Liver (tissue), 8 donors: ENCODE measurements at regions not wholly inside any gene's neighbourhood (a gene's known extent, or its start where the extent isn't known, plus 50 kb on each side); places are given as distances from the start of the nearest gene placed in this dataset.
A peak's percentile ranks its signal among the peaks of the same experiment; 100 is the strongest.

Experiments used
- DNase-seq: peaks from one replicate; pipeline ENCODE4 v3.0.0-alpha.2; 2017; ENCODE audit warnings: low spot score
- H3K27ac ChIP-seq, 2 donors: one replicate each; pipeline ENCODE4 v1.7.0; 2013; ENCODE audit warnings: inconsistent platforms in 2 of 2, low read length in 2 of 2, control low read depth in 1 of 2, low read depth in 1 of 2, mild to moderate bottlenecking in 1 of 2
- H3K27me3 ChIP-seq, 4 donors: one replicate each; pipeline versions ENCODE4 v1.6.1 to v1.7.0; 2013; ENCODE audit warnings: low read length in 3 of 4, inconsistent platforms in 1 of 4, mild to moderate bottlenecking in 1 of 4, moderate library complexity in 1 of 4; ENCODE audit not compliant: control insufficient read depth in 4 of 4, insufficient read depth in 4 of 4
- H3K36me3 ChIP-seq, 4 donors: one replicate each; pipeline versions ENCODE4 v1.6.1 to v1.7.0; 2013; ENCODE audit warnings: low read length in 3 of 4, mild to moderate bottlenecking in 3 of 4, low read depth in 1 of 4, moderate library complexity in 1 of 4; ENCODE audit not compliant: control insufficient read depth in 4 of 4, insufficient read depth in 3 of 4
- H3K4me1 ChIP-seq, 4 donors: one replicate each; pipeline versions ENCODE4 v1.6.1 to v1.7.0; 2013; ENCODE audit warnings: low read length in 3 of 4, mild to moderate bottlenecking in 3 of 4, moderate library complexity in 1 of 4; ENCODE audit not compliant: control insufficient read depth in 4 of 4, insufficient read depth in 4 of 4
- H3K4me3 ChIP-seq, 3 donors: one replicate each; pipeline versions ENCODE4 v1.6.1 to v1.7.0; 2013; ENCODE audit warnings: low read length in 3 of 3, control low read depth in 1 of 3, low read depth in 1 of 3, mild to moderate bottlenecking in 1 of 3
- H3K9ac ChIP-seq, 2 donors: one replicate each; pipeline ENCODE4 v1.7.0; 2013; ENCODE audit warnings: low read length in 2 of 2, mild to moderate bottlenecking in 2 of 2, moderate library complexity in 2 of 2, control low read depth in 1 of 2, low read depth in 1 of 2
- H3K9me3 ChIP-seq, 4 donors: one replicate each; pipeline versions ENCODE4 v1.6.1 to v1.7.0; 2013; ENCODE audit warnings: low read length in 3 of 4; ENCODE audit not compliant: control insufficient read depth in 4 of 4
- CTCF ChIP-seq: fragments of 150-350 bp; IDR thresholded peaks from 2 replicates; pipeline ENCODE4 v1.5.1; 2017; ENCODE audit warnings: improper control_type of control experiment, low read depth, low read length; ENCODE audit not compliant: missing input control
- EGR1 ChIP-seq, 2 donors: IDR thresholded peaks; 2 replicates each; pipeline ENCODE4 v1.6.1; 2016 to 2018; ENCODE audit warnings: antibody characterized with exemption in 2 of 2, low read depth in 2 of 2
- FOXA1 ChIP-seq: IDR thresholded peaks from 2 replicates; pipeline ENCODE4 v1.6.1; 2016; ENCODE audit warnings: antibody characterized with exemption
- FOXA2 ChIP-seq: IDR thresholded peaks from 2 replicates; pipeline ENCODE4 v1.6.1; 2016; ENCODE audit warnings: antibody characterized with exemption
- GABPA ChIP-seq, 2 donors: IDR thresholded peaks in 1 of 2; conservative IDR thresholded peaks in 1 of 2; 2 replicates each; pipeline ENCODE4 v1.6.1; 2016; ENCODE audit warnings: antibody characterized with exemption in 2 of 2, mild to moderate bottlenecking in 1 of 2, moderate library complexity in 1 of 2
- HNF4A ChIP-seq, 2 donors: conservative IDR thresholded peaks; 2 replicates each; pipeline ENCODE4 v1.6.1; 2016; ENCODE audit warnings: antibody characterized with exemption in 2 of 2, mild to moderate bottlenecking in 2 of 2
- HNF4G ChIP-seq: IDR thresholded peaks from 2 replicates; pipeline ENCODE4 v1.6.1; 2016; ENCODE audit warnings: antibody characterized with exemption
- JUND ChIP-seq, 2 donors: IDR thresholded peaks; 2 replicates each; pipeline ENCODE4 v1.6.1; 2016; ENCODE audit warnings: antibody characterized with exemption in 2 of 2
- MAX ChIP-seq: IDR thresholded peaks from 2 replicates; pipeline ENCODE4 v1.6.1; 2016; ENCODE audit warnings: antibody characterized with exemption
- NR2F2 ChIP-seq: IDR thresholded peaks from 2 replicates; pipeline ENCODE4 v1.6.1; 2016; ENCODE audit warnings: antibody characterized with exemption
- RAD21 ChIP-seq, 2 donors: IDR thresholded peaks; 2 replicates each; pipeline ENCODE4 v1.6.1; 2016; ENCODE audit warnings: antibody characterized with exemption in 2 of 2, mild to moderate bottlenecking in 2 of 2
- REST ChIP-seq: IDR thresholded peaks from 2 replicates; pipeline ENCODE4 v1.6.1; 2016; ENCODE audit warnings: antibody characterized with exemption, mild to moderate bottlenecking
- RXRA ChIP-seq, 2 donors: IDR thresholded peaks; 2 replicates each; pipeline ENCODE4 v1.6.1; 2017 to 2018; ENCODE audit warnings: antibody characterized with exemption in 2 of 2, mild to moderate bottlenecking in 1 of 2
- SP1 ChIP-seq: IDR thresholded peaks from 2 replicates; pipeline ENCODE4 v1.6.1; 2018; ENCODE audit warnings: antibody characterized with exemption, mild to moderate bottlenecking
- TAF1 ChIP-seq: conservative IDR thresholded peaks from 2 replicates; pipeline ENCODE4 v1.6.1; 2016; ENCODE audit warnings: antibody characterized with exemption, mild to moderate bottlenecking
- ZBTB33 ChIP-seq: IDR thresholded peaks from 2 replicates; pipeline ENCODE4 v1.6.1; 2016; ENCODE audit warnings: antibody characterized with exemption
- WGBS: extraction: QIAGEN DNeasy Blood & Tissue Kit; methylation state at CpG from one replicate; pipeline ENCODE4 v1.1.7; 2013; 5-methylcytosine and 5-hydroxymethylcytosine counted together
- TF ChIP-seq, protein P1 (sequence below): IDR thresholded peaks from 2 replicates; pipeline ENCODE4 v1.6.1; 2016; ENCODE audit warnings: antibody characterized with exemption
- donor health status: healthy.
- donor health status: healthy.
- donor health status: healthy.
- donor health status: healthy.
- donor health status: healthy.

- peak; percentile 36 for DNase-seq
- peaks cover 2 to 23% (median 13%) of the 10 kb centered on the region in 4 donors for H3K9me3 ChIP-seq
- H3K4me1 ChIP-seq = no peaks in the 10 kb centered on the region
- TF ChIP-seq REST (no peak), RAD21 (IDR thresholded peaks at IDR 0.05) (no peak), FOXA2 (no peak), HNF4G (no peak)
- H3K4me3 ChIP-seq = no peak overlapping the region
- H3K27me3 ChIP-seq = no peaks in the 10 kb centered on the region
- no peaks in the 10 kb centered on the region for H3K36me3 ChIP-seq
- no peak overlapping the region for H3K27ac ChIP-seq
- no peak overlapping the region for H3K9ac ChIP-seq
- 93% methylated on average over 2 of the region's 2 CpGs for WGBS
These were observed 81.0 kb upstream of the LRFN2 start for GRCh38 chr6:40668203-40668602.

- no peak for DNase-seq
- Histone ChIP-seq H3K36me3 (no peaks in the 10 kb centered on the region), H3K4me3 (no peak overlapping the region), H3K4me1 (no peaks in the 10 kb centered on the region), H3K9me3 (peaks cover 2 to 23% (median 13%) of the 10 kb centered on the region in 4 donors), H3K27ac (no peak overlapping the region), H3K27me3 (no peaks in the 10 kb centered on the region), H3K9ac (no peak overlapping the region)
- WGBS = 86% methylated on average over 4 of the region's 4 CpGs
- TF ChIP-seq CTCF (no peak), EGR1 (IDR thresholded peaks at IDR 0.05; ENCODE audit: low read depth in 2 of 2) (no peak), ZBTB33 (no peak), TAF1 (no peak), NR2F2 (no peak), HNF4A (conservative IDR thresholded peaks at IDR 0.05) (no peak), JUND (IDR thresholded peaks at IDR 0.05) (no peak), RXRA (IDR thresholded peaks at IDR 0.05) (no peak), MAX (no peak), SP1 (no peak), FOXA1 (no peak), HNF4G (no peak), GABPA (IDR thresholded peaks at IDR 0.05 in 1 of 2, conservative IDR thresholded peaks at IDR 0.05 in 1 of 2) (no peak), FOXA2 (no peak)
- TF ChIP-seq, protein P1, sequence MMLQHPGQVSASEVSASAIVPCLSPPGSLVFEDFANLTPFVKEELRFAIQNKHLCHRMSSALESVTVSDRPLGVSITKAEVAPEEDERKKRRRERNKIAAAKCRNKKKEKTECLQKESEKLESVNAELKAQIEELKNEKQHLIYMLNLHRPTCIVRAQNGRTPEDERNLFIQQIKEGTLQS = no peak
These were observed 79.4 kb upstream of the LRFN2 start for GRCh38 chr6:40666530-40666929.
